Hepatocyte (in vitro differentiated cells): ENCODE measurements at regions not wholly inside any gene's neighbourhood (a gene's known extent, or its start where the extent isn't known, plus 50 kb on each side); places are given as distances from the start of the nearest gene placed in this dataset.

Experiments used
- DNase-seq: peaks from one replicate; pipeline ENCODE4 v3.0.0-alpha.2; 2016; ENCODE audit warnings: low spot score
- H2AFZ ChIP-seq: fragments of 200-600 bp; sonication (generic); 2 replicates; pipeline ENCODE4 v1.6.0; 2016; ENCODE audit warnings: antibody characterized with exemption, mild to moderate bottlenecking
- H3K27ac ChIP-seq: fragments of 200-600 bp; sonication (generic); 2 replicates; pipeline ENCODE4 v1.5.1; 2016; ENCODE audit warnings: mild to moderate bottlenecking
- H3K27me3 ChIP-seq: fragments of 200-600 bp; sonication (generic); 2 replicates; pipeline ENCODE4 v1.6.1; 2016
- H3K36me3 ChIP-seq: fragments of 200-600 bp; sonication (generic); replicated peaks from 2 replicates; pipeline ENCODE4 v1.5.1; 2016; ENCODE audit warnings: low read depth; ENCODE audit not compliant: insufficient read depth
- H3K4me1 ChIP-seq: fragments of 200-600 bp; sonication (generic); 2 replicates; pipeline ENCODE4 v1.5.1; 2016; ENCODE audit warnings: mild to moderate bottlenecking, moderate library complexity; ENCODE audit not compliant: insufficient read depth
- H3K4me2 ChIP-seq: fragments of 200-600 bp; sonication (generic); 2 replicates; pipeline ENCODE4 v1.6.0; 2016
- H3K4me3 ChIP-seq: fragments of 200-600 bp; sonication (generic); 2 replicates; pipeline ENCODE4 v1.5.1; 2016; ENCODE audit warnings: mild to moderate bottlenecking
- H3K79me2 ChIP-seq: fragments of 200-600 bp; sonication (generic); 2 replicates; pipeline ENCODE4 v1.6.0; 2017; ENCODE audit warnings: mild to moderate bottlenecking
- H3K9me2 ChIP-seq: fragments of 200-600 bp; sonication (generic); replicated peaks from 2 replicates; pipeline ENCODE4 v1.6.0; 2017; ENCODE audit warnings: mild to moderate bottlenecking; ENCODE audit not compliant: insufficient read depth
- H3K9me3 ChIP-seq: fragments of 200-600 bp; sonication (generic); 2 replicates; pipeline ENCODE4 v1.5.1; 2016; ENCODE audit warnings: low read depth, mild to moderate bottlenecking
- H4K20me1 ChIP-seq: fragments of 200-600 bp; sonication (generic); 2 replicates; pipeline ENCODE4 v1.6.0; 2016; ENCODE audit warnings: mild to moderate bottlenecking; ENCODE audit not compliant: insufficient read depth, poor library complexity, severe bottlenecking
- EZH2 ChIP-seq: fragments of 200-600 bp; sonication (generic); IDR thresholded peaks from 2 replicates; pipeline ENCODE4 v1.6.1; 2016; ENCODE audit warnings: antibody characterized with exemption, mild to moderate bottlenecking, borderline replicate concordance
- EZH2phosphoT487 ChIP-seq: fragments of 200-600 bp; sonication (generic); IDR thresholded peaks from one replicate; pipeline ENCODE4 v1.6.1; 2018; ENCODE audit warnings: antibody characterized with exemption, mild to moderate bottlenecking, low read depth, moderate library complexity; ENCODE audit not compliant: unreplicated experiment, severe bottlenecking
- WGBS: methylation state at CpG from one replicate; pipeline ENCODE4 v1.1.6; 2016; ENCODE audit warnings: low lambda C conversion rate; ENCODE audit errors: missing lambda C conversion rate; 5-methylcytosine and 5-hydroxymethylcytosine counted together
- TF ChIP-seq, protein P1 (sequence below): fragments of 200-600 bp; sonication (generic); IDR thresholded peaks from 2 replicates; pipeline ENCODE4 v1.5.1; 2016; ENCODE audit warnings: antibody characterized with exemption, mild to moderate bottlenecking; ENCODE audit not compliant: poor library complexity

DNA sequence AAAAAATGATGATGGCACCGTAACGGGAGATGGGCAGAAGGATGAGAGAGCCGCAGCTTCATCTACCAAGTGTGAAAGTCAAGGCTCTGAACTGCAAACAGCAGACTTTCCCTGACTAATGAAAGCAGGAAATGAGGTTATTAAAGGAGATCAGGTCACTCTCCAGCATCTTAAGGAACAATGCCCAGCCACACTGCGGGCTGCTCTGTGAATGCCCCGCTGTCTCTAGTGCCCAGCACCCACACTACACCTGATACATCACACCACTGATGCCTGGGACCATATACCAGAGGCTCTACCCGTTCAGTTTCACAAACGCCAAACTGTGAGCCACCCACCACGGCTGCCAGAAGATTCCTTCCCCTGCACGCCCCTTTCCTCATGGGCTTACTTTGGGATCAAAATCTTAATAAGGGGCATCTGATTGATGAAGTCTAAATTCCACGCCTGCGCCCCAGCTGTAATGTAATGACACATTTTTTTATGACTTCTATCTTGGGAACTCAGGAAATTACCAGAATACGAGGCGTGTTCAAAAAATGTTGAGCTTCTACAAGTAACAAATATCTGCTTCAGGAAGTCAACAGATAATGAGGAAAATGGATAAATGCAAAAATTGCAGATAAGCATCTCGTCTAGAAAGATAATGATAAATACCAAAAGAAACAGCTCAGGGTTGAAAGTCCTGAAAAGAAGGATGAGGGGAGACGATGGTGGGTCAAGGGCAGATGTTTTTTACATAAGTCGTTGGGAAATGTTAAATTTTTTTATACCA, 72.0 kb downstream of the MIS18A start:
- Histone ChIP-seq H3K4me1 (no peaks in the 10 kb centered on the region), H3K9me3 (no peaks in the 10 kb centered on the region), H3K4me2 (no peak overlapping the region), H4K20me1 (no peaks in the 10 kb centered on the region), H3K36me3 (no peaks in the 10 kb centered on the region), H2AFZ (no peak overlapping the region), H3K79me2 (no peaks in the 10 kb centered on the region), H3K27me3 (no peaks in the 10 kb centered on the region), H3K4me3 (no peak overlapping the region), H3K9me2 (no peaks in the 10 kb centered on the region), H3K27ac (no peak overlapping the region)
- TF ChIP-seq EZH2: no peak
- no peak for TF ChIP-seq EZH2phosphoT487
- TF ChIP-seq, protein P1, sequence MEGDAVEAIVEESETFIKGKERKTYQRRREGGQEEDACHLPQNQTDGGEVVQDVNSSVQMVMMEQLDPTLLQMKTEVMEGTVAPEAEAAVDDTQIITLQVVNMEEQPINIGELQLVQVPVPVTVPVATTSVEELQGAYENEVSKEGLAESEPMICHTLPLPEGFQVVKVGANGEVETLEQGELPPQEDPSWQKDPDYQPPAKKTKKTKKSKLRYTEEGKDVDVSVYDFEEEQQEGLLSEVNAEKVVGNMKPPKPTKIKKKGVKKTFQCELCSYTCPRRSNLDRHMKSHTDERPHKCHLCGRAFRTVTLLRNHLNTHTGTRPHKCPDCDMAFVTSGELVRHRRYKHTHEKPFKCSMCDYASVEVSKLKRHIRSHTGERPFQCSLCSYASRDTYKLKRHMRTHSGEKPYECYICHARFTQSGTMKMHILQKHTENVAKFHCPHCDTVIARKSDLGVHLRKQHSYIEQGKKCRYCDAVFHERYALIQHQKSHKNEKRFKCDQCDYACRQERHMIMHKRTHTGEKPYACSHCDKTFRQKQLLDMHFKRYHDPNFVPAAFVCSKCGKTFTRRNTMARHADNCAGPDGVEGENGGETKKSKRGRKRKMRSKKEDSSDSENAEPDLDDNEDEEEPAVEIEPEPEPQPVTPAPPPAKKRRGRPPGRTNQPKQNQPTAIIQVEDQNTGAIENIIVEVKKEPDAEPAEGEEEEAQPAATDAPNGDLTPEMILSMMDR: no peak
- no peak for DNase-seq
- 70% methylated on average over 16 of the region's 16 CpGs for WGBS

DNA sequence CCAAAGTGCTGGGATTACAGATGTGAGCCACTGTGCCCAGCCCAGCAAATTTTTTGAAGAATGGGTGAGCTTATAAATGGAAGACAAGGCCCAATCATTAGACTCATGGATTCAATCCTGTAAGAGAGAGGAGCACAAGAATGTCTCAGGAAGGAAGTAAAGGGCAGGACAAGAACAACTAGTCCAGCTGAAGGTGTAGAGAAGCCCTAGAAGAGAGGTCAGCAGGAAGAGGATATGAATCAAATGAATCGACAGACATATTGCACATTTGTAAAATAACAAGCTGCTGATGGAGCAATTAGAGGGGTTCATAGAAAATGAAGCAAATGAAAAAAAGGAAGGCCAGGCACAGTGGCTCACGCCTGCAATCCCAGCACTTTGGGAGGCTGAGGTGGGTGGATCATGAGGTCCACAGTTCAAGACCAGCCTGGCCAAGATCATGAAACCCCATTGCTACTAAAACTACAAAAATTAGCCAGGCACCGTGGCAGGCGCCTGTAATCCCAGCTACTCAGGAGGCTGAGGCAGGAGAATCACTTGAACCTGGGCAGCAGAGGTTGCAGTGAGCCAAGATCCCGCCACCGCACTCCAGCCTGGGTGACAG, 74.9 kb downstream of the MIS18A start:
- TF ChIP-seq, protein P1: no peak
- TF ChIP-seq EZH2phosphoT487: no peak
- no peak for TF ChIP-seq EZH2
- no peaks in the 10 kb centered on the region for H3K27me3 ChIP-seq
- no peak for DNase-seq
- H3K4me3 ChIP-seq: no peak overlapping the region
- H3K36me3 ChIP-seq: no peaks in the 10 kb centered on the region
- H3K4me2 ChIP-seq: no peak overlapping the region
- no peaks in the 10 kb centered on the region for H3K79me2 ChIP-seq
- H4K20me1 ChIP-seq: no peaks in the 10 kb centered on the region
- 94% methylated on average over 6 of the region's 6 CpGs for WGBS
- no peaks in the 10 kb centered on the region for H3K9me3 ChIP-seq
- H3K4me1 ChIP-seq: no peaks in the 10 kb centered on the region
- no peak overlapping the region for H2AFZ ChIP-seq
- no peak overlapping the region for H3K27ac ChIP-seq
- H3K9me2 ChIP-seq: no peaks in the 10 kb centered on the region

DNA sequence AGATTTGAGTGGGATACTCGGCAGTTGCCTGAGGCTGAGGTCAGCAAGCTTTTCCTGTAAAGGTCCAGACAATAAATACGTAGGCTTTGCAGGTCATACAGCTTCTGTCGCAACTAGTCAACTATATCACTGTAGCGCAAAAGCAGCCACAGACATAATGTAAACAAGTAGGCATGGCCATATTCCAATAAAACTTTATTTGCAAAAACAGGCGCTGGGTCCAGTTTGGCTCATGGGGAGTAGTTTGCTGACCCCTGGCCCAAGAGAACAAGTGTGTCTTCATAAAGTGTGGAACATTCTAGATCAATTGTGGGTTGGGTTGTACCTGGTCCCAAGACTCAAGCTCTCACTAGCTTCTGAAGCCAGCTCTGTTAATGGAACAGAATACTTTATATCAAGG, 78.8 kb downstream of the MIS18A start:
- TF ChIP-seq EZH2phosphoT487 (no peak), EZH2 (no peak)
- TF ChIP-seq, protein P1: no peak

More for the DNA sequence above, 78.8 kb downstream of the MIS18A start:
- no peaks in the 10 kb centered on the region for H3K9me2 ChIP-seq
- H3K27ac ChIP-seq: no peak overlapping the region
- no peaks in the 10 kb centered on the region for H3K36me3 ChIP-seq
- no peak overlapping the region for H3K4me2 ChIP-seq
- no peak overlapping the region for H3K4me3 ChIP-seq
- H3K9me3 ChIP-seq: no peaks in the 10 kb centered on the region
- 68% methylated on average over 5 of the region's 5 CpGs for WGBS
- H2AFZ ChIP-seq: no peak overlapping the region
- no peak for DNase-seq
- no peaks in the 10 kb centered on the region for H4K20me1 ChIP-seq
- no peaks in the 10 kb centered on the region for H3K4me1 ChIP-seq
- no peaks in the 10 kb centered on the region for H3K27me3 ChIP-seq
- no peaks in the 10 kb centered on the region for H3K79me2 ChIP-seq
